ENCODE measurements at regions not wholly inside any gene's neighbourhood (a gene's known extent, or its start where the extent isn't known, plus 50 kb on each side); places are given as distances from the start of the nearest gene placed in this dataset.

DNA sequence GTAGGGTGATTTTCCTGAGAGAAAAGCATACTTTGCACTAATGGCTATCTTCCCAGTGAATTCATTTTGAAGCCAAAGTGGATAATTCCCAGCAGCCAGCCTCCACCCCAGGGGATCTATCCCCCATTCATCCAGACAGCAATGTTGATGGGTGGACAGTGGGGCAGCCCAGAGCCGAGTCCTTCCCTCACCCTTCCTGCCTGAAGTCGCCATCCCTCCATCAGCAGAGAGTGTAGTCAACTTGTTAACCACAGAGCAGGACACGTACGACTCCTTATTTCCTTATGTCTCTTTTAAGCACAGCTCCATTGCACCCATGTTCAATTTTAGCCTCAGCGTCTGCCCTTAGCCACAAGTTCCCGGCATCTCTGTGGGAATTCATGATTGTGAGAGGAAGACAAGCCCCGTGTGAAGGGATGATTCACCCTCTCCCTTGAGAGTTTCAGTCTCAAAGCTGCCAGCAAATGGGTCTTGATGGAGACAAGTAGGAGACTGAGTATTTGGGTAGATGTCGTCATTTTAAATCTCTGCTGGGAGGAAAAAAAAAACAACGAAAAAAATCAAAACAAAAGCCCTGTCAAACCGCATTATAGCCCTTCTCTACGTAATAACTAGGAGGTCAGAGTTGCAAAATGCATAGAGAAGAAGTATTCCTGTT lies 58.3 kb upstream of the MEDAG start:
- no peak for TF ChIP-seq POLR2A (IDR thresholded peaks at IDR 0.05)
- TF ChIP-seq, protein P1, sequence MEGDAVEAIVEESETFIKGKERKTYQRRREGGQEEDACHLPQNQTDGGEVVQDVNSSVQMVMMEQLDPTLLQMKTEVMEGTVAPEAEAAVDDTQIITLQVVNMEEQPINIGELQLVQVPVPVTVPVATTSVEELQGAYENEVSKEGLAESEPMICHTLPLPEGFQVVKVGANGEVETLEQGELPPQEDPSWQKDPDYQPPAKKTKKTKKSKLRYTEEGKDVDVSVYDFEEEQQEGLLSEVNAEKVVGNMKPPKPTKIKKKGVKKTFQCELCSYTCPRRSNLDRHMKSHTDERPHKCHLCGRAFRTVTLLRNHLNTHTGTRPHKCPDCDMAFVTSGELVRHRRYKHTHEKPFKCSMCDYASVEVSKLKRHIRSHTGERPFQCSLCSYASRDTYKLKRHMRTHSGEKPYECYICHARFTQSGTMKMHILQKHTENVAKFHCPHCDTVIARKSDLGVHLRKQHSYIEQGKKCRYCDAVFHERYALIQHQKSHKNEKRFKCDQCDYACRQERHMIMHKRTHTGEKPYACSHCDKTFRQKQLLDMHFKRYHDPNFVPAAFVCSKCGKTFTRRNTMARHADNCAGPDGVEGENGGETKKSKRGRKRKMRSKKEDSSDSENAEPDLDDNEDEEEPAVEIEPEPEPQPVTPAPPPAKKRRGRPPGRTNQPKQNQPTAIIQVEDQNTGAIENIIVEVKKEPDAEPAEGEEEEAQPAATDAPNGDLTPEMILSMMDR (IDR thresholded peaks at IDR 0.05) = no peak
